ENCODE measurements at regions not wholly inside any gene's neighbourhood (a gene's known extent, or its start where the extent isn't known, plus 50 kb on each side); places are given as distances from the start of the nearest gene placed in this dataset.

DNA sequence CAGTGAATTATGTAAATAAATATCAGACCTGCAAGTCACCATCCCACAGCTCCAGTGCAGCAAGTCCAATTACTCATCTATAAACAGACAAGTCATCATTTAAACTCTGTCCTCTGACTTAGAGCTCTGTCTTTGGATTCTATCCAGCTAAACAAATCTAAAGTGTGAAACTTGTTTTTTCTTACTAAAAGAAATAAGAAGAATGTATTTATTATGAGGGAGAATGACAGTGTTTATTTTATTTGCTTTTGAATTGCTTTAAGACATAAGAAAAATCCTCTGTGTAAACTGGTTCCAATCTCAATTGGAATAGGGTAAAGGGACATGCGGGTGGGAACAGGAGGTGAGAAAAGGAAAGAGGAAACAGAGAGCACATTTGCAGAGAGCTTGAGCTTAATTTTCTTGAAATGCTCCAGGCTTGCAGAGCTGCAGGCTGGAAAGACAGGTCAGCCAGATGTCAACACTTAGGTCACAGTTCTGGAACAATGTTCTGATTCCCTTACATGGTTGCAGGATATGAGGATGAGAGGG is 355.8 kb downstream of the MEIS1 start:
- no peak overlapping the region for H2BK12ac ChIP-seq (ENCODE audit: insufficient read length, low read depth, low read length)
- no peak overlapping the region for H2AFZ ChIP-seq (ENCODE audit: low read length)
- no peak for DNase-seq
- no peak overlapping the region for H2AK5ac ChIP-seq (ENCODE audit: insufficient read length, low read length)
- H3K36me3 Mint-ChIP-seq (ENCODE audit: insufficient read depth in 1 of 3, low read depth in 3 of 3) = no peaks in the 10 kb centered on the region
- no peak overlapping the region for H3K9ac ChIP-seq (ENCODE audit: extremely low read depth, insufficient read length, low read length)
- no peak overlapping the region for H2BK15ac ChIP-seq (ENCODE audit: low read depth, low read length)
- no peaks in the 10 kb centered on the region for H3K9me3 ChIP-seq (ENCODE audit: control insufficient read depth, low read depth, low read length)
- no peaks in the 10 kb centered on the region; the same call in 1 of the 2 replicates for H3K27me3 Mint-ChIP-seq (ENCODE audit: low read depth)
- H3K23ac ChIP-seq (ENCODE audit: insufficient read length, low read depth, low read length) = no peak overlapping the region
- no peak overlapping the region for H3K4me2 ChIP-seq (ENCODE audit: insufficient read depth, insufficient read length, low read length)
- TF ChIP-seq, protein P1, sequence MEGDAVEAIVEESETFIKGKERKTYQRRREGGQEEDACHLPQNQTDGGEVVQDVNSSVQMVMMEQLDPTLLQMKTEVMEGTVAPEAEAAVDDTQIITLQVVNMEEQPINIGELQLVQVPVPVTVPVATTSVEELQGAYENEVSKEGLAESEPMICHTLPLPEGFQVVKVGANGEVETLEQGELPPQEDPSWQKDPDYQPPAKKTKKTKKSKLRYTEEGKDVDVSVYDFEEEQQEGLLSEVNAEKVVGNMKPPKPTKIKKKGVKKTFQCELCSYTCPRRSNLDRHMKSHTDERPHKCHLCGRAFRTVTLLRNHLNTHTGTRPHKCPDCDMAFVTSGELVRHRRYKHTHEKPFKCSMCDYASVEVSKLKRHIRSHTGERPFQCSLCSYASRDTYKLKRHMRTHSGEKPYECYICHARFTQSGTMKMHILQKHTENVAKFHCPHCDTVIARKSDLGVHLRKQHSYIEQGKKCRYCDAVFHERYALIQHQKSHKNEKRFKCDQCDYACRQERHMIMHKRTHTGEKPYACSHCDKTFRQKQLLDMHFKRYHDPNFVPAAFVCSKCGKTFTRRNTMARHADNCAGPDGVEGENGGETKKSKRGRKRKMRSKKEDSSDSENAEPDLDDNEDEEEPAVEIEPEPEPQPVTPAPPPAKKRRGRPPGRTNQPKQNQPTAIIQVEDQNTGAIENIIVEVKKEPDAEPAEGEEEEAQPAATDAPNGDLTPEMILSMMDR (conservative IDR thresholded peaks at IDR 0.05) = no peak
- H3K18ac ChIP-seq (ENCODE audit: insufficient read length, low read depth, low read length) = no peak overlapping the region
- no peak overlapping the region for H3K27ac Mint-ChIP-seq
- H3K27ac ChIP-seq (ENCODE audit: insufficient read length, low read depth, low read length) = no peak overlapping the region
- no peak overlapping the region for H3K56ac ChIP-seq (ENCODE audit: insufficient read length, low read depth, low read length)
- no peak overlapping the region for H4K91ac ChIP-seq (ENCODE audit: insufficient read length, low read depth, low read length)
- no peak overlapping the region for H4K5ac ChIP-seq (ENCODE audit: insufficient read length, low read depth, low read length)
- no peak overlapping the region for H2BK20ac ChIP-seq (ENCODE audit: low read depth, low read length, poor library complexity, severe bottlenecking)
- H3T11ph ChIP-seq (ENCODE audit: low read length) = no peak overlapping the region
- no CpG with 5 or more reads among the region's 1 CpG for WGBS (ENCODE audit: extremely low coverage, insufficient read length, low lambda C conversion rate)
- H3K4me1 ChIP-seq (ENCODE audit: insufficient read depth, low read length) = no peaks in the 10 kb centered on the region
- no peak overlapping the region for H2BK120ac ChIP-seq (ENCODE audit: low read depth, low read length, poor library complexity, severe bottlenecking)
- no peaks in the 10 kb centered on the region for H4K20me1 ChIP-seq (ENCODE audit: control insufficient read depth, insufficient read depth, insufficient read length)
- H3K4ac ChIP-seq (ENCODE audit: low read depth, low read length) = no peak overlapping the region
- H3K9me3 Mint-ChIP-seq = no peaks in the 10 kb centered on the region
- H2BK5ac ChIP-seq (ENCODE audit: insufficient read length, low read length) = no peak overlapping the region
- H3K23me2 ChIP-seq (ENCODE audit: insufficient read length, low read depth, low read length, poor library complexity, severe bottlenecking) = no peaks in the 10 kb centered on the region
- H3K14ac ChIP-seq (ENCODE audit: insufficient read depth, low read length) = no peak overlapping the region
- H3K4me1 Mint-ChIP-seq = no peaks in the 10 kb centered on the region
- H4K8ac ChIP-seq (replicated peaks; ENCODE audit: insufficient read length, low read depth, low read length) = no peak overlapping the region
- H3K4me3 Mint-ChIP-seq = no peak overlapping the region
- H3K79me2 ChIP-seq (ENCODE audit: insufficient read depth, low read length) = no peaks in the 10 kb centered on the region
- no peaks in the 10 kb centered on the region for H3K27me3 ChIP-seq (ENCODE audit: insufficient read depth, low read length)
- H3K79me1 ChIP-seq (ENCODE audit: insufficient read depth, low read depth, low read length, poor library complexity, severe bottlenecking) = no peaks in the 10 kb centered on the region

Measured in H9 (cell line).